Calu3 (cell line): ENCODE measurements at regions not wholly inside any gene's neighbourhood (a gene's known extent, or its start where the extent isn't known, plus 50 kb on each side); places are given as distances from the start of the nearest gene placed in this dataset.

Experiments
- BruUV-seq: library from RNA; stranded (reverse); fragments of 400-500 nt; replicated peaks from 2 replicates; lab custom pipeline; 2021; lab: Mats Ljungman, UMichigan
- CTCF ChIA-PET: fragments of 300-600 bp; sonication (Branson Sonifier 250); formaldehyde crosslinking; loops from one replicate; lab custom pipeline; 2022; ENCODE audit warnings: antibody characterized with exemption; lab: Charles Lee
- DNase-seq: peaks from one replicate; pipeline ENCODE4 v3.0.0; 2022
- H3K27ac Mint-ChIP-seq: one replicate; pipeline ENCODE4 v1.8.0; 2022; ENCODE audit warnings: mixed read lengths; ENCODE audit not compliant: unreplicated experiment
- H3K27me3 Mint-ChIP-seq: one replicate; pipeline ENCODE4 v1.8.0; 2022; ENCODE audit warnings: mixed read lengths; ENCODE audit not compliant: unreplicated experiment
- H3K36me3 Mint-ChIP-seq: one replicate; pipeline ENCODE4 v1.8.0; 2022; ENCODE audit warnings: mild to moderate bottlenecking, moderate library complexity, mixed read lengths; ENCODE audit not compliant: insufficient read depth, unreplicated experiment
- H3K4me1 Mint-ChIP-seq: one replicate; pipeline ENCODE4 v1.8.0; 2022; ENCODE audit warnings: mild to moderate bottlenecking, low read depth, mixed read lengths; ENCODE audit not compliant: unreplicated experiment
- H3K4me3 Mint-ChIP-seq: one replicate; pipeline ENCODE4 v1.8.0; 2022; ENCODE audit warnings: mild to moderate bottlenecking, low read depth, moderate library complexity, mixed read lengths; ENCODE audit not compliant: unreplicated experiment
- H3K9me3 Mint-ChIP-seq: one replicate; pipeline ENCODE4 v1.8.0; 2022; ENCODE audit warnings: low read depth, mixed read lengths; ENCODE audit not compliant: unreplicated experiment
- intact Hi-C: fragments of 100-400 bp; cut with micrococcal nuclease; formaldehyde crosslinking; loops from one replicate; pipeline ENCODE4 v1.10.0; 2022; ENCODE audit not compliant: unreplicated experiment
- TF ChIP-seq, protein P1 (sequence below): fragments of 200-600 bp; IDR thresholded peaks from one replicate; pipeline ENCODE4 v1.8.0; 2022; ENCODE audit warnings: antibody characterized with exemption; ENCODE audit not compliant: unreplicated experiment

- TF ChIP-seq, protein P1, sequence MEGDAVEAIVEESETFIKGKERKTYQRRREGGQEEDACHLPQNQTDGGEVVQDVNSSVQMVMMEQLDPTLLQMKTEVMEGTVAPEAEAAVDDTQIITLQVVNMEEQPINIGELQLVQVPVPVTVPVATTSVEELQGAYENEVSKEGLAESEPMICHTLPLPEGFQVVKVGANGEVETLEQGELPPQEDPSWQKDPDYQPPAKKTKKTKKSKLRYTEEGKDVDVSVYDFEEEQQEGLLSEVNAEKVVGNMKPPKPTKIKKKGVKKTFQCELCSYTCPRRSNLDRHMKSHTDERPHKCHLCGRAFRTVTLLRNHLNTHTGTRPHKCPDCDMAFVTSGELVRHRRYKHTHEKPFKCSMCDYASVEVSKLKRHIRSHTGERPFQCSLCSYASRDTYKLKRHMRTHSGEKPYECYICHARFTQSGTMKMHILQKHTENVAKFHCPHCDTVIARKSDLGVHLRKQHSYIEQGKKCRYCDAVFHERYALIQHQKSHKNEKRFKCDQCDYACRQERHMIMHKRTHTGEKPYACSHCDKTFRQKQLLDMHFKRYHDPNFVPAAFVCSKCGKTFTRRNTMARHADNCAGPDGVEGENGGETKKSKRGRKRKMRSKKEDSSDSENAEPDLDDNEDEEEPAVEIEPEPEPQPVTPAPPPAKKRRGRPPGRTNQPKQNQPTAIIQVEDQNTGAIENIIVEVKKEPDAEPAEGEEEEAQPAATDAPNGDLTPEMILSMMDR = no peak
- DNase-seq = no peak
- Mint-ChIP-seq H3K27ac (no peak overlapping the region), H3K36me3 (no peaks in the 10 kb centered on the region), H3K4me1 (no peaks in the 10 kb centered on the region), H3K9me3 (peaks cover 9% of the 10 kb centered on the region), H3K27me3 (peaks cover 41% of the 10 kb centered on the region), H3K4me3 (no peak overlapping the region)
- intact Hi-C loops = no loop called here
- CTCF ChIA-PET = interaction anchor here (1.3 to 1.6 kb wide), 2 partner anchors 20 to 61 kb away, joined by 4 to 5 read pairs; no protein-coding TSS in a partner anchor
- BruUV-seq = no TSS peak
Measured at GRCh38 chr10:31709476-31709875, 219.2 kb downstream of the ARHGAP12 start.

- no peaks in the 10 kb centered on the region for H3K4me1 Mint-ChIP-seq
Measured at GRCh38 chr10:31709028-31709427, 219.6 kb downstream of the ARHGAP12 start.

GRCh38 chr10:31708474-31708873 lies 220.2 kb downstream of the ARHGAP12 start:
- no peak for DNase-seq
- Mint-ChIP-seq H3K27ac (no peak overlapping the region), H3K27me3 (peaks cover 46% of the 10 kb centered on the region), H3K4me1 (no peaks in the 10 kb centered on the region), H3K36me3 (no peaks in the 10 kb centered on the region), H3K4me3 (no peak overlapping the region), H3K9me3 (peaks cover 9% of the 10 kb centered on the region)
- CTCF ChIA-PET = interaction anchor here (1.3 to 1.6 kb wide), 2 partner anchors 21 to 62 kb away, joined by 4 to 5 read pairs; no protein-coding TSS in a partner anchor
- BruUV-seq = no TSS peak
- intact Hi-C loops = no loop called here
- TF ChIP-seq, protein P1 = no peak

More at GRCh38 chr10:31709028-31709427, 219.6 kb downstream of the ARHGAP12 start:
- no TSS peak for BruUV-seq
- DNase-seq = no peak
- Mint-ChIP-seq H3K36me3 (no peaks in the 10 kb centered on the region), H3K27ac (no peak overlapping the region), H3K4me3 (no peak overlapping the region), H3K9me3 (peaks cover 9% of the 10 kb centered on the region), H3K27me3 (peaks cover 45% of the 10 kb centered on the region)
- TF ChIP-seq, protein P1 = no peak
- intact Hi-C loops = no loop called here
- CTCF ChIA-PET = interaction anchor here (1.3 to 1.6 kb wide), 2 partner anchors 20 to 61 kb away, joined by 4 to 5 read pairs; no protein-coding TSS in a partner anchor

- DNase-seq = no peak
- H3K9me3 Mint-ChIP-seq = peaks cover 9% of the 10 kb centered on the region
- H3K4me1 Mint-ChIP-seq = no peaks in the 10 kb centered on the region
- H3K4me3 Mint-ChIP-seq = no peak overlapping the region
- no TSS peak for BruUV-seq
- H3K36me3 Mint-ChIP-seq = no peaks in the 10 kb centered on the region
- intact Hi-C loops = no loop called here
- CTCF ChIA-PET = no interaction called here
- H3K27ac Mint-ChIP-seq = no peak overlapping the region
- TF ChIP-seq, protein P1 = no peak
- H3K27me3 Mint-ChIP-seq = peaks cover 46% of the 10 kb centered on the region
Measured at GRCh38 chr10:31708046-31708445, 220.6 kb downstream of the ARHGAP12 start.
